ENCODE measurements at regions not wholly inside any gene's neighbourhood (a gene's known extent, or its start where the extent isn't known, plus 50 kb on each side); places are given as distances from the start of the nearest gene placed in this dataset.

GRCh38 chr1:157288996-157289395 lies 150.8 kb upstream of the ETV3 start:
- intact Hi-C loops (cut with DNase I, micrococcal nuclease) = no loop called here
- Histone ChIP-seq H3K27ac (ENCODE audit: low read depth in 1 of 2, low read length in 2 of 2) (no peak overlapping the region), H3K4me3 (ENCODE audit: low read length) (no peak overlapping the region), H3K27me3 (ENCODE audit: control insufficient read depth in 1 of 2, insufficient read depth in 2 of 2, low read length in 2 of 2) (peaks cover 11 to 25% of the 10 kb centered on the region in 2 experiments), H3K4me1 (ENCODE audit: insufficient read depth, low read length) (no peaks in the 10 kb centered on the region), H3K9me3 (ENCODE audit: control insufficient read depth in 1 of 2, insufficient read depth in 1 of 2, low read length in 2 of 2) (no peaks in the 10 kb centered on the region), H3K36me3 (ENCODE audit: insufficient read depth, low read length) (no peaks in the 10 kb centered on the region)
- no peaks in the 10 kb centered on the region for H3K4me1 Mint-ChIP-seq (ENCODE audit: low read depth)
- no peak for TF ChIP-seq CTCF (IDR thresholded peaks at IDR 0.05)
- H3K36me3 Mint-ChIP-seq (ENCODE audit: low read depth) = no peaks in the 10 kb centered on the region
- H3K27ac Mint-ChIP-seq = no peak overlapping the region
- no peak overlapping the region for H3K4me3 Mint-ChIP-seq
- ATAC-seq (ENCODE audit: poor library complexity) (no peak), DNase-seq (no peak)
- ChIA-PET POLR2A (no interaction called here), CTCF (no interaction called here)
- peaks cover 57% of the 10 kb centered on the region for H3K27me3 Mint-ChIP-seq
- H3K9me3 Mint-ChIP-seq = no peaks in the 10 kb centered on the region

GRCh38 chr1:157288492-157288891 lies 150.3 kb upstream of the ETV3 start:
- Histone ChIP-seq H3K4me1 (ENCODE audit: insufficient read depth, low read length) (no peaks in the 10 kb centered on the region), H3K4me3 (ENCODE audit: low read length) (no peak overlapping the region), H3K27me3 (ENCODE audit: control insufficient read depth in 1 of 2, insufficient read depth in 2 of 2, low read length in 2 of 2) (peaks cover 11 to 28% of the 10 kb centered on the region in 2 experiments), H3K9me3 (ENCODE audit: control insufficient read depth in 1 of 2, insufficient read depth in 1 of 2, low read length in 2 of 2) (no peaks in the 10 kb centered on the region), H3K36me3 (ENCODE audit: insufficient read depth, low read length) (no peaks in the 10 kb centered on the region), H3K27ac (ENCODE audit: low read depth in 1 of 2, low read length in 2 of 2) (no peak overlapping the region)
- Mint-ChIP-seq H3K36me3 (ENCODE audit: low read depth) (no peaks in the 10 kb centered on the region), H3K27ac (no peak overlapping the region), H3K9me3 (no peaks in the 10 kb centered on the region), H3K4me3 (no peak overlapping the region), H3K4me1 (ENCODE audit: low read depth) (no peaks in the 10 kb centered on the region), H3K27me3 (peaks cover 53% of the 10 kb centered on the region)
- ATAC-seq (ENCODE audit: poor library complexity) (no peak), DNase-seq (no peak)
- TF ChIP-seq CTCF (IDR thresholded peaks at IDR 0.05) = no peak
- POLR2A ChIA-PET = no interaction called here
- CTCF ChIA-PET = no interaction called here
- intact Hi-C loops (cut with DNase I, micrococcal nuclease) = no loop called here

GRCh38 chr1:157288006-157288405 lies 149.8 kb upstream of the ETV3 start:
- intact Hi-C loops (cut with DNase I, micrococcal nuclease) = no loop called here
- no peaks in the 10 kb centered on the region for H3K9me3 Mint-ChIP-seq
- H3K4me3 Mint-ChIP-seq = no peak overlapping the region
- ATAC-seq (ENCODE audit: poor library complexity) (no peak), DNase-seq (no peak)
- no peaks in the 10 kb centered on the region for H3K4me1 Mint-ChIP-seq (ENCODE audit: low read depth)
- H3K27me3 Mint-ChIP-seq = peaks cover 53% of the 10 kb centered on the region
- peaks cover 11 to 28% of the 10 kb centered on the region in 2 experiments for H3K27me3 ChIP-seq (ENCODE audit: control insufficient read depth in 1 of 2, insufficient read depth in 2 of 2, low read length in 2 of 2)
- no peaks in the 10 kb centered on the region for H3K4me1 ChIP-seq (ENCODE audit: insufficient read depth, low read length)
- H3K36me3 ChIP-seq (ENCODE audit: insufficient read depth, low read length) = no peaks in the 10 kb centered on the region
- H3K27ac Mint-ChIP-seq = no peak overlapping the region
- no peak overlapping the region for H3K4me3 ChIP-seq (ENCODE audit: low read length)
- H3K9me3 ChIP-seq (ENCODE audit: control insufficient read depth in 1 of 2, insufficient read depth in 1 of 2, low read length in 2 of 2) = no peaks in the 10 kb centered on the region
- H3K36me3 Mint-ChIP-seq (ENCODE audit: low read depth) = no peaks in the 10 kb centered on the region
- no peak overlapping the region for H3K27ac ChIP-seq (ENCODE audit: low read depth in 1 of 2, low read length in 2 of 2)
- no peak for TF ChIP-seq CTCF (IDR thresholded peaks at IDR 0.05)
- ChIA-PET POLR2A (no interaction called here), CTCF (no interaction called here)
